Gastroesophageal sphincter (tissue), 3 donors: ENCODE measurements at regions not wholly inside any gene's neighbourhood (a gene's known extent, or its start where the extent isn't known, plus 50 kb on each side); places are given as distances from the start of the nearest gene placed in this dataset.

Source experiments
- CTCF ChIP-seq, 4 experiments: fragments of 200-600 bp in 2 of 4; fragments of 450-650 bp in 2 of 4; sonication (generic) in 1 of 4; IDR thresholded peaks; one replicate each; pipeline ENCODE4 v1.5.1; 2017 to 2019; ENCODE audit warnings: antibody characterized with exemption in 4 of 4, mild to moderate bottlenecking in 2 of 4, moderate library complexity in 2 of 4
- EP300 ChIP-seq: sonication (generic); formaldehyde crosslinking; IDR thresholded peaks from one replicate; pipeline ENCODE4 v1.6.1; 2017; ENCODE audit warnings: antibody characterized with exemption, mild to moderate bottlenecking
- POLR2A ChIP-seq, 2 donors: fragments of 450-650 bp; IDR thresholded peaks; one replicate each; pipeline ENCODE4 v1.6.1; 2017; ENCODE audit warnings: antibody characterized with exemption in 2 of 2, mild to moderate bottlenecking in 2 of 2, moderate library complexity in 1 of 2
- POLR2AphosphoS5 ChIP-seq: sonication (generic); formaldehyde crosslinking; IDR thresholded peaks from one replicate; pipeline ENCODE4 v1.6.1; 2017; ENCODE audit warnings: antibody characterized with exemption

GRCh38 chr17:54239291-54239690 lies 416.6 kb downstream of the KIF2B start:
- TF ChIP-seq CTCF (IDR thresholded peaks at IDR 0.05) (no peak), EP300 (no peak), POLR2A (IDR thresholded peaks at IDR 0.05) (no peak), POLR2AphosphoS5 (no peak)
